ENCODE measurements at regions not wholly inside any gene's neighbourhood (a gene's known extent, or its start where the extent isn't known, plus 50 kb on each side); places are given as distances from the start of the nearest gene placed in this dataset.

DNA sequence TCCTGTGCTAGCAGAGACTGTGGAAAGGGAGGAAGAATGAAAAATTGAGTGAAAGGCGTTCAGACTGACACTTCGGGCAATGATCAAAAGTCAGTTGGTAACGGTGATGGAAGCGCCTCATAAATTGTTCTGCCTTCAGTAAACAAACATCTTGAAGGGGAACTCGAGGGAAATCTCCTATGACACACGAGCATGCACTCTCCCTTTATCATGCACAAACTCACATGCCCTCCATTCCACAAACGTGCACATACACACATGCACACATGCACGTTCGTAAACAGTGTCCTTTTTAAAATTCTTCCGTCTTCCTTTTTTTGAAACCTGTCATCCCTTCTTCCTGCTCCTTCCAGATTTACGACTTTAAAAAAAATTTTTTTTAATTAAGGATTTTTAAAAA is 77.8 kb upstream of the TMEM45B start (continued):
- TF ChIP-seq, protein P1, sequence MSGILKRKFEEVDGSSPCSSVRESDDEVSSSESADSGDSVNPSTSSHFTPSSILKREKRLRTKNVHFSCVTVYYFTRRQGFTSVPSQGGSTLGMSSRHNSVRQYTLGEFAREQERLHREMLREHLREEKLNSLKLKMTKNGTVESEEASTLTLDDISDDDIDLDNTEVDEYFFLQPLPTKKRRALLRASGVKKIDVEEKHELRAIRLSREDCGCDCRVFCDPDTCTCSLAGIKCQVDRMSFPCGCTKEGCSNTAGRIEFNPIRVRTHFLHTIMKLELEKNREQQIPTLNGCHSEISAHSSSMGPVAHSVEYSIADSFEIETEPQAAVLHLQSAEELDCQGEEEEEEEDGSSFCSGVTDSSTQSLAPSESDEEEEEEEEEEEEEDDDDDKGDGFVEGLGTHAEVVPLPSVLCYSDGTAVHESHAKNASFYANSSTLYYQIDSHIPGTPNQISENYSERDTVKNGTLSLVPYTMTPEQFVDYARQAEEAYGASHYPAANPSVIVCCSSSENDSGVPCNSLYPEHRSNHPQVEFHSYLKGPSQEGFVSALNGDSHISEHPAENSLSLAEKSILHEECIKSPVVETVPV (CRISPR knock-in tag; IDR thresholded peaks at IDR 0.05) = no peak
- no peak for TF ChIP-seq ESRRG (CRISPR knock-in tag; IDR thresholded peaks at IDR 0.05)
- TF ChIP-seq ARNTL (CRISPR knock-in tag; IDR thresholded peaks at IDR 0.05; ENCODE audit: borderline replicate concordance, low read depth) = no peak
- TF ChIP-seq TCF4 (CRISPR knock-in tag; IDR thresholded peaks at IDR 0.05; ENCODE audit: borderline replicate concordance) = no peak

DNA sequence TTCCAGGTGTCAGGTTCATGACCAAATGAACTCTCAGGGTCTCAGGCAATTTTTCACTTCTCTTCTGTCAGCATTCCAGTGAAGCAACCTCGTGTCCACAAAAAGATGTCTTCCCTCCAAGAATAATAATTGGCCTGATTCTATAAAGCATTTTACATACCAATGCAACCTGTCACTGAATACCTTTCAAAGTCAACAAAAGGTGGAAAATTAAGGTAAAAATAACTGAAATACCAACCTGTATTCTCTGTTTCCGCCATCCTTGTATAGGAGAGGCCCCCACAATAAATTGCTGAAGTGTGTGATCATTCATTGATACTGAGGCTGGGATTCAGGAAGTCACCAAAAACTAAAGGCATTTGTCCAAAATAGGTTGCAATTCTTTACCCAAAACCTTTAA is 77.4 kb upstream of the TMEM45B start:
- ATAC-seq = no peak
- TF ChIP-seq RARB (CRISPR knock-in tag; IDR thresholded peaks at IDR 0.05) (no peak), ARNTL (CRISPR knock-in tag; IDR thresholded peaks at IDR 0.05; ENCODE audit: borderline replicate concordance, low read depth) (no peak), PPARA (CRISPR knock-in tag; IDR thresholded peaks at IDR 0.05; ENCODE audit: borderline replicate concordance) (no peak), ZNF8 (CRISPR knock-in tag; IDR thresholded peaks at IDR 0.05) (no peak), CSDC2 (CRISPR knock-in tag; IDR thresholded peaks at IDR 0.05) (no peak), ESRRG (CRISPR knock-in tag; IDR thresholded peaks at IDR 0.05) (no peak), ZNF70 (CRISPR knock-in tag; IDR thresholded peaks at IDR 0.05) (no peak), SNAI2 (CRISPR knock-in tag; IDR thresholded peaks at IDR 0.05) (no peak), TOX (CRISPR knock-in tag; IDR thresholded peaks at IDR 0.05; ENCODE audit: borderline replicate concordance) (no peak), BACH2 (CRISPR knock-in tag; IDR thresholded peaks at IDR 0.05; ENCODE audit: borderline replicate concordance) (no peak), TCF4 (CRISPR knock-in tag; IDR thresholded peaks at IDR 0.05; ENCODE audit: borderline replicate concordance) (no peak), ZC3H10 (CRISPR knock-in tag; IDR thresholded peaks at IDR 0.05) (no peak), ZFP30 (CRISPR knock-in tag; IDR thresholded peaks at IDR 0.05) (no peak), ZFP3 (CRISPR knock-in tag; IDR thresholded peaks at IDR 0.05) (no peak)
- TF ChIP-seq, protein P1 (CRISPR knock-in tag; IDR thresholded peaks at IDR 0.05) = no peak
- TF ChIP-seq, protein P2, sequence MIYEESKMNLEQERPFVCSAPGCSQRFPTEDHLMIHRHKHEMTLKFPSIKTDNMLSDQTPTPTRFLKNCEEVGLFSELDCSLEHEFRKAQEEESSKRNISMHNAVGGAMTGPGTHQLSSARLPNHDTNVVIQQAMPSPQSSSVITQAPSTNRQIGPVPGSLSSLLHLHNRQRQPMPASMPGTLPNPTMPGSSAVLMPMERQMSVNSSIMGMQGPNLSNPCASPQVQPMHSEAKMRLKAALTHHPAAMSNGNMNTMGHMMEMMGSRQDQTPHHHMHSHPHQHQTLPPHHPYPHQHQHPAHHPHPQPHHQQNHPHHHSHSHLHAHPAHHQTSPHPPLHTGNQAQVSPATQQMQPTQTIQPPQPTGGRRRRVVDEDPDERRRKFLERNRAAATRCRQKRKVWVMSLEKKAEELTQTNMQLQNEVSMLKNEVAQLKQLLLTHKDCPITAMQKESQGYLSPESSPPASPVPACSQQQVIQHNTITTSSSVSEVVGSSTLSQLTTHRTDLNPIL (CRISPR knock-in tag; IDR thresholded peaks at IDR 0.05; ENCODE audit: low read depth) = no peak
- TF ChIP-seq, protein P3, sequence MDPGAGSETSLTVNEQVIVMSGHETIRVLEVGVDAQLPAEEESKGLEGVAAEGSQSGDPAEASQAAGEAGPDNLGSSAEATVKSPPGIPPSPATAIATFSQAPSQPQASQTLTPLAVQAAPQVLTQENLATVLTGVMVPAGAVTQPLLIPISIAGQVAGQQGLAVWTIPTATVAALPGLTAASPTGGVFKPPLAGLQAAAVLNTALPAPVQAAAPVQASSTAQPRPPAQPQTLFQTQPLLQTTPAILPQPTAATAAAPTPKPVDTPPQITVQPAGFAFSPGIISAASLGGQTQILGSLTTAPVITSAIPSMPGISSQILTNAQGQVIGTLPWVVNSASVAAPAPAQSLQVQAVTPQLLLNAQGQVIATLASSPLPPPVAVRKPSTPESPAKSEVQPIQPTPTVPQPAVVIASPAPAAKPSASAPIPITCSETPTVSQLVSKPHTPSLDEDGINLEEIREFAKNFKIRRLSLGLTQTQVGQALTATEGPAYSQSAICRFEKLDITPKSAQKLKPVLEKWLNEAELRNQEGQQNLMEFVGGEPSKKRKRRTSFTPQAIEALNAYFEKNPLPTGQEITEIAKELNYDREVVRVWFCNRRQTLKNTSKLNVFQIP (CRISPR knock-in tag; IDR thresholded peaks at IDR 0.05; ENCODE audit: borderline replicate concordance, low read depth) = no peak

DNA sequence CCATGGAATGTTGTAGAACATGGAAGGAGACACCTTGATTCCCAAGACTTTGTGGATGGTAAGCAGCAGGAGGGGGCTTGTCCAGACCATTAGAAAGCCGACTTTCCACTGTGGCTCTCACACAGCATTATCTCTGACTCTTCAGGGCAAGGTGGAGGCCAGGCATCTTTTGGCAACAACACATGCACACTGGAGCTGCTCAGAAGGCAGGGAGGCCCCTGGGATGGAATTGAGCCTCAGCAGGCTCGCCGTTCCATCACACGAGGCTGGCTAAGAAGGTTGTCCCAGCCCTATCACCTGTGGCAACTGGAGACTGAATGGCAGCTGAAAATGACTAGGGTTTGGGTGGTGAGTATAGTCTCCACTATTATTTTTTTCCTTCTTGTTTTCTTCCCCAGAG is 76.3 kb upstream of the TMEM45B start:
- TF ChIP-seq ZFP30 (CRISPR knock-in tag; IDR thresholded peaks at IDR 0.05) (no peak), SNAI2 (CRISPR knock-in tag; IDR thresholded peaks at IDR 0.05) (no peak), ARNTL (CRISPR knock-in tag; IDR thresholded peaks at IDR 0.05; ENCODE audit: borderline replicate concordance, low read depth) (no peak), TCF4 (CRISPR knock-in tag; IDR thresholded peaks at IDR 0.05; ENCODE audit: borderline replicate concordance) (no peak), GLIS3 (CRISPR knock-in tag; IDR thresholded peaks at IDR 0.05) (no peak), ZNF8 (CRISPR knock-in tag; IDR thresholded peaks at IDR 0.05) (no peak), OSR1 (CRISPR knock-in tag; IDR thresholded peaks at IDR 0.05) (no peak), ZFP3 (CRISPR knock-in tag; IDR thresholded peaks at IDR 0.05) (no peak), BACH2 (CRISPR knock-in tag; IDR thresholded peaks at IDR 0.05; ENCODE audit: borderline replicate concordance) (no peak), ZNF70 (CRISPR knock-in tag; IDR thresholded peaks at IDR 0.05) (no peak)
- TF ChIP-seq, protein P3 (CRISPR knock-in tag; IDR thresholded peaks at IDR 0.05; ENCODE audit: borderline replicate concordance, low read depth) = no peak
- TF ChIP-seq, protein P4, sequence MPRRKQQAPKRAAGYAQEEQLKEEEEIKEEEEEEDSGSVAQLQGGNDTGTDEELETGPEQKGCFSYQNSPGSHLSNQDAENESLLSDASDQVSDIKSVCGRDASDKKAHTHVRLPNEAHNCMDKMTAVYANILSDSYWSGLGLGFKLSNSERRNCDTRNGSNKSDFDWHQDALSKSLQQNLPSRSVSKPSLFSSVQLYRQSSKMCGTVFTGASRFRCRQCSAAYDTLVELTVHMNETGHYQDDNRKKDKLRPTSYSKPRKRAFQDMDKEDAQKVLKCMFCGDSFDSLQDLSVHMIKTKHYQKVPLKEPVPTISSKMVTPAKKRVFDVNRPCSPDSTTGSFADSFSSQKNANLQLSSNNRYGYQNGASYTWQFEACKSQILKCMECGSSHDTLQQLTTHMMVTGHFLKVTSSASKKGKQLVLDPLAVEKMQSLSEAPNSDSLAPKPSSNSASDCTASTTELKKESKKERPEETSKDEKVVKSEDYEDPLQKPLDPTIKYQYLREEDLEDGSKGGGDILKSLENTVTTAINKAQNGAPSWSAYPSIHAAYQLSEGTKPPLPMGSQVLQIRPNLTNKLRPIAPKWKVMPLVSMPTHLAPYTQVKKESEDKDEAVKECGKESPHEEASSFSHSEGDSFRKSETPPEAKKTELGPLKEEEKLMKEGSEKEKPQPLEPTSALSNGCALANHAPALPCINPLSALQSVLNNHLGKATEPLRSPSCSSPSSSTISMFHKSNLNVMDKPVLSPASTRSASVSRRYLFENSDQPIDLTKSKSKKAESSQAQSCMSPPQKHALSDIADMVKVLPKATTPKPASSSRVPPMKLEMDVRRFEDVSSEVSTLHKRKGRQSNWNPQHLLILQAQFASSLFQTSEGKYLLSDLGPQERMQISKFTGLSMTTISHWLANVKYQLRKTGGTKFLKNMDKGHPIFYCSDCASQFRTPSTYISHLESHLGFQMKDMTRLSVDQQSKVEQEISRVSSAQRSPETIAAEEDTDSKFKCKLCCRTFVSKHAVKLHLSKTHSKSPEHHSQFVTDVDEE (CRISPR knock-in tag; IDR thresholded peaks at IDR 0.05) = no peak
- TF ChIP-seq, protein P5, sequence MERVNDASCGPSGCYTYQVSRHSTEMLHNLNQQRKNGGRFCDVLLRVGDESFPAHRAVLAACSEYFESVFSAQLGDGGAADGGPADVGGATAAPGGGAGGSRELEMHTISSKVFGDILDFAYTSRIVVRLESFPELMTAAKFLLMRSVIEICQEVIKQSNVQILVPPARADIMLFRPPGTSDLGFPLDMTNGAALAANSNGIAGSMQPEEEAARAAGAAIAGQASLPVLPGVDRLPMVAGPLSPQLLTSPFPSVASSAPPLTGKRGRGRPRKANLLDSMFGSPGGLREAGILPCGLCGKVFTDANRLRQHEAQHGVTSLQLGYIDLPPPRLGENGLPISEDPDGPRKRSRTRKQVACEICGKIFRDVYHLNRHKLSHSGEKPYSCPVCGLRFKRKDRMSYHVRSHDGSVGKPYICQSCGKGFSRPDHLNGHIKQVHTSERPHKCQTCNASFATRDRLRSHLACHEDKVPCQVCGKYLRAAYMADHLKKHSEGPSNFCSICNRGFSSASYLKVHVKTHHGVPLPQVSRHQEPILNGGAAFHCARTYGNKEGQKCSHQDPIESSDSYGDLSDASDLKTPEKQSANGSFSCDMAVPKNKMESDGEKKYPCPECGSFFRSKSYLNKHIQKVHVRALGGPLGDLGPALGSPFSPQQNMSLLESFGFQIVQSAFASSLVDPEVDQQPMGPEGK (CRISPR knock-in tag; IDR thresholded peaks at IDR 0.05; ENCODE audit: borderline replicate concordance) = no peak
- ATAC-seq = no peak
